OCI-LY7 (cell line): ENCODE measurements at regions not wholly inside any gene's neighbourhood (a gene's known extent, or its start where the extent isn't known, plus 50 kb on each side); places are given as distances from the start of the nearest gene placed in this dataset.

Source experiments
- BruUV-seq: library from RNA; stranded (reverse); fragments of 400-500 nt; replicated peaks from 2 replicates; lab custom pipeline; 2021; lab: Mats Ljungman, UMichigan
- CTCF ChIA-PET: fragments of 300-600 bp; sonication (Branson Sonifier 250); formaldehyde crosslinking; loops from one replicate; lab custom pipeline; 2022; ENCODE audit warnings: antibody characterized with exemption; ENCODE audit not compliant: unreplicated experiment; lab: Charles Lee
- POLR2A ChIA-PET: fragments of 300-600 bp; sonication (Branson Sonifier 250); formaldehyde crosslinking; loops from one replicate; lab custom pipeline; 2022; ENCODE audit warnings: antibody characterized with exemption; lab: Charles Lee
- DNase-seq: peaks from one replicate; pipeline ENCODE4 v3.0.0-alpha.2; 2015; ENCODE audit warnings: low spot score
- H2AFZ ChIP-seq: fragments of 200-600 bp; sonication (generic), shearing (Covaris generic); 2 replicates; pipeline ENCODE4 v1.6.1; 2014; ENCODE audit warnings: mild to moderate bottlenecking, antibody characterized with exemption, low read length, moderate library complexity
- H3K27ac ChIP-seq: fragments of 200-600 bp; sonication (generic); 2 replicates; pipeline ENCODE4 v1.5.1; 2014; ENCODE audit warnings: mixed run types, low read depth, mild to moderate bottlenecking, moderate library complexity, low read length, inconsistent platforms; ENCODE audit not compliant: poor library complexity, severe bottlenecking
- H3K36me3 ChIP-seq: fragments of 200-600 bp; sonication (generic); 2 replicates; pipeline ENCODE4 v1.6.1; 2014; ENCODE audit warnings: mild to moderate bottlenecking, antibody characterized with exemption, low read length, moderate library complexity, mixed read lengths; ENCODE audit not compliant: insufficient read depth
- H3K4me1 ChIP-seq: fragments of 200-600 bp; sonication (generic); 2 replicates; pipeline ENCODE4 v1.5.1; 2014; ENCODE audit warnings: mild to moderate bottlenecking, low read length; ENCODE audit not compliant: insufficient read depth, poor library complexity, severe bottlenecking
- H3K4me2 ChIP-seq: fragments of 200-600 bp; sonication (generic); 2 replicates; pipeline ENCODE4 v1.6.1; 2014; ENCODE audit warnings: mild to moderate bottlenecking, low read length
- H3K4me3 ChIP-seq: fragments of 200-600 bp; sonication (generic); 2 replicates; pipeline ENCODE4 v1.5.1; 2014; ENCODE audit warnings: mild to moderate bottlenecking, low read depth, low read length; ENCODE audit not compliant: poor library complexity, severe bottlenecking
- H3K79me2 ChIP-seq: fragments of 200-600 bp; sonication (generic); 2 replicates; pipeline ENCODE4 v1.6.1; 2016; ENCODE audit warnings: low read depth, mild to moderate bottlenecking, low read length, moderate library complexity, mixed read lengths; ENCODE audit not compliant: insufficient read depth
- H3K9me2 ChIP-seq: fragments of 200-600 bp; sonication (generic); 2 replicates; pipeline ENCODE4 v1.6.1; 2016; ENCODE audit warnings: mild to moderate bottlenecking, low read length, mixed read lengths; ENCODE audit not compliant: insufficient read depth
- H3K9me3 ChIP-seq: fragments of 200-600 bp; sonication (generic); 2 replicates; pipeline ENCODE4 v1.6.1; 2014; ENCODE audit warnings: mild to moderate bottlenecking, mixed run types, low read length, mixed read lengths
- H4K20me1 ChIP-seq: fragments of 200-600 bp; sonication (generic); 2 replicates; pipeline ENCODE4 v1.6.1; 2014; ENCODE audit warnings: mild to moderate bottlenecking, antibody characterized with exemption, low read length, moderate library complexity, mixed read lengths; ENCODE audit not compliant: insufficient read depth
- EZH2phosphoT487 ChIP-seq: fragments of 200-600 bp; sonication (generic); IDR thresholded peaks from 2 replicates; pipeline ENCODE4 v1.6.1; 2018; ENCODE audit warnings: low read depth, borderline replicate concordance, mild to moderate bottlenecking, mixed run types, antibody characterized with exemption, low read length, moderate library complexity, mixed read lengths
- intact Hi-C: fragments of 100-400 bp; cut with micrococcal nuclease; formaldehyde crosslinking; loops from one replicate; pipeline ENCODE4 v1.10.0; 2022; ENCODE audit not compliant: unreplicated experiment
- TF ChIP-seq, protein P1 (sequence below): fragments of 200-600 bp; sonication (generic); conservative IDR thresholded peaks from 2 replicates; pipeline ENCODE4 v1.5.1; 2014; ENCODE audit warnings: mild to moderate bottlenecking, antibody characterized with exemption, low read length, moderate library complexity, mixed read lengths

- intact Hi-C loops: no loop called here
- no peak overlapping the region for H2AFZ ChIP-seq
Measured at GRCh38 chr6:139474145-139475108, 100.0 kb upstream of the CITED2 start.

DNA sequence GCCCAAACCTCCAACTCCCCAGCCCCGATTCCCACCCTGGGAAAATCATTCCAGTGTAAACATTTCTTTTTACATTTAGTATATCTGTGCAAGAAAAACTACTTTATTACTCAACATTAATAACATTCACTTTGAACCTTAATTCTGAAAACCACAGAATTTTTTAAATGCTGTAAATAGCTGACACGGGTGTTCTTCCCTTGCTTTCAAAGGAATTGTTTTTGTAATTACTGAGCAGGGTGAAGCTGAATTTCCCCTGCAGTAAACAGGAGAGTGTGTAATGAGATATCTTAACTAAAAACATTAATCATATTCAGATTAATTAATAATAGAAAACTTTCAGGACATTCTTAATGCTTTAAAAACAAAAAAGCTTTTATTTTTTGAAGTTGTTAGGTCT is 99.3 kb upstream of the CITED2 start:
- H2AFZ ChIP-seq: no peak overlapping the region
- no TSS peak for BruUV-seq
- DNase-seq: no peak
- no peak for TF ChIP-seq EZH2phosphoT487
- TF ChIP-seq, protein P1, sequence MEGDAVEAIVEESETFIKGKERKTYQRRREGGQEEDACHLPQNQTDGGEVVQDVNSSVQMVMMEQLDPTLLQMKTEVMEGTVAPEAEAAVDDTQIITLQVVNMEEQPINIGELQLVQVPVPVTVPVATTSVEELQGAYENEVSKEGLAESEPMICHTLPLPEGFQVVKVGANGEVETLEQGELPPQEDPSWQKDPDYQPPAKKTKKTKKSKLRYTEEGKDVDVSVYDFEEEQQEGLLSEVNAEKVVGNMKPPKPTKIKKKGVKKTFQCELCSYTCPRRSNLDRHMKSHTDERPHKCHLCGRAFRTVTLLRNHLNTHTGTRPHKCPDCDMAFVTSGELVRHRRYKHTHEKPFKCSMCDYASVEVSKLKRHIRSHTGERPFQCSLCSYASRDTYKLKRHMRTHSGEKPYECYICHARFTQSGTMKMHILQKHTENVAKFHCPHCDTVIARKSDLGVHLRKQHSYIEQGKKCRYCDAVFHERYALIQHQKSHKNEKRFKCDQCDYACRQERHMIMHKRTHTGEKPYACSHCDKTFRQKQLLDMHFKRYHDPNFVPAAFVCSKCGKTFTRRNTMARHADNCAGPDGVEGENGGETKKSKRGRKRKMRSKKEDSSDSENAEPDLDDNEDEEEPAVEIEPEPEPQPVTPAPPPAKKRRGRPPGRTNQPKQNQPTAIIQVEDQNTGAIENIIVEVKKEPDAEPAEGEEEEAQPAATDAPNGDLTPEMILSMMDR: no peak
- H3K79me2 ChIP-seq: no peaks in the 10 kb centered on the region
- ChIA-PET CTCF (no interaction called here), POLR2A (interaction anchor here (0.6 to 0.8 kb wide), 2 partner anchors 8 to 712 kb away, joined by 3 read pairs; no protein-coding TSS in a partner anchor)
- no peaks in the 10 kb centered on the region for H3K9me3 ChIP-seq
- no peaks in the 10 kb centered on the region for H3K4me1 ChIP-seq
- intact Hi-C loops: no loop called here
- no peak overlapping the region for H3K4me3 ChIP-seq
- no peak overlapping the region for H3K4me2 ChIP-seq
- no peaks in the 10 kb centered on the region for H3K9me2 ChIP-seq
- no peaks in the 10 kb centered on the region for H4K20me1 ChIP-seq
- H3K27ac ChIP-seq: no peak overlapping the region
- H3K36me3 ChIP-seq: no peaks in the 10 kb centered on the region

More at GRCh38 chr6:139474145-139475108, 100.0 kb upstream of the CITED2 start:
- ChIA-PET CTCF (no interaction called here), POLR2A (interaction anchor here (0.6 to 0.8 kb wide), 2 partner anchors 8 to 713 kb away, joined by 3 read pairs; no protein-coding TSS in a partner anchor)
- Histone ChIP-seq H3K36me3 (no peaks in the 10 kb centered on the region), H3K4me1 (no peaks in the 10 kb centered on the region), H3K9me3 (no peaks in the 10 kb centered on the region), H3K4me3 (no peak overlapping the region), H3K9me2 (no peaks in the 10 kb centered on the region), H4K20me1 (no peaks in the 10 kb centered on the region), H3K27ac (no peak overlapping the region), H3K4me2 (no peak overlapping the region), H3K79me2 (no peaks in the 10 kb centered on the region)
- BruUV-seq: no TSS peak
- no peak for TF ChIP-seq EZH2phosphoT487
- TF ChIP-seq, protein P1: no peak
- no peak for DNase-seq

DNA sequence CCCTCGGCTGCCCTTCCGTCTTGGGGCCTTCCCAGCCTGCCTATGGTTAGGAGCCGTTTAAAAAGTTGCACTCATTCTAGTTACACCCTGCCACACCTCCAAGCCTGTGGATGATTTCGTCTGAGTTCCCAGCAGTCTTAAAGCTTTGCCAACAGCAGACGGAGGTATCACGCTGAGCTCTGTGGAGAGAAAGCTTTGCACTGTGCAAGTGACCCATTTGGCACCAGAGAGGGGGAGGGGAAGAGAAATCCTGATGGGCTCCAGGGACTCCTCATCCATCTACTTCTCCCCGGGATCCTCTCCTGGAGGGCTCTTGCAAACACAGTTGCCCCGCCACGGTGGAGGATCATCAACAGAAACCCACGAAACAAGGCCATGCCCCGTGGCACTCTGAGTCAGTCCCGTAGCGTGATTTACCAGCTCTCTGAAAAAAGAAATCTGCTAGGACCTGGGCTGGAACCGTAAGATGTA is 98.8 kb upstream of the CITED2 start:
- CTCF ChIA-PET: no interaction called here
- TF ChIP-seq, protein P1: no peak
- no peak for TF ChIP-seq EZH2phosphoT487
- POLR2A ChIA-PET: interaction anchor here (0.8 kb wide), 1 partner anchor 9 kb away, joined by 3 read pairs; no protein-coding TSS in a partner anchor
- no peak overlapping the region for H3K4me2 ChIP-seq
- no peaks in the 10 kb centered on the region for H3K36me3 ChIP-seq
- BruUV-seq: no TSS peak
- no peak overlapping the region for H2AFZ ChIP-seq
- H3K9me3 ChIP-seq: no peaks in the 10 kb centered on the region
- no peaks in the 10 kb centered on the region for H3K4me1 ChIP-seq
- no peaks in the 10 kb centered on the region for H3K79me2 ChIP-seq
- no peaks in the 10 kb centered on the region for H4K20me1 ChIP-seq
- H3K4me3 ChIP-seq: no peak overlapping the region
- no peaks in the 10 kb centered on the region for H3K9me2 ChIP-seq
- H3K27ac ChIP-seq: no peak overlapping the region
- DNase-seq: no peak
- intact Hi-C loops: no loop called here
